Activated CD8-positive, alpha-beta memory T cell treated with anti-CD3 and anti-CD28 coated beads, Interleukin-2, amount 50 U/mL, for 4 hours (primary cell): ENCODE measurements at regions not wholly inside any gene's neighbourhood (a gene's known extent, or its start where the extent isn't known, plus 50 kb on each side); places are given as distances from the start of the nearest gene placed in this dataset.
"Not testable (repeated sequence)": the region's sequence is repeated elsewhere in the genome, so short reads cannot be mapped to it uniquely, and the experiment has no call there.

Experiments
- DNase-seq: peaks from one replicate; pipeline ENCODE4 v3.0.0-alpha.2; 2020

GRCh38 chr18:77373730-77374445, 124.2 kb downstream of the GALR1 start:
- no peak for DNase-seq

GRCh38 chr18:77374446-77374805, 124.8 kb downstream of the GALR1 start:
- no peak for DNase-seq

GRCh38 chr18:77376043-77376732, 126.5 kb downstream of the GALR1 start:
- DNase-seq = no peak

- DNase-seq = no peak
Observed at GRCh38 chr18:77376733-77377094, 127.1 kb downstream of the GALR1 start.

GRCh38 chr18:77377813-77378212, 128.2 kb downstream of the GALR1 start:
- no peak for DNase-seq

GRCh38 chr18:77379976-77380509, 130.4 kb downstream of the GALR1 start:
- DNase-seq = no peak

GRCh38 chr18:77380695-77381094, 131.0 kb downstream of the GALR1 start:
- DNase-seq = no peak

GRCh38 chr18:77392321-77392720, 142.7 kb downstream of the GALR1 start:
- DNase-seq = no peak

- DNase-seq = no peak
Observed at GRCh38 chr18:77393519-77393918, 143.9 kb downstream of the GALR1 start.

GRCh38 chr18:77395953-77396352, 146.3 kb downstream of the GALR1 start:
- DNase-seq = no peak

- no peak for DNase-seq
Observed at GRCh38 chr18:77397056-77397455, 147.4 kb downstream of the GALR1 start.

GRCh38 chr18:77397617-77398016, 148.0 kb downstream of the GALR1 start:
- DNase-seq = no peak

GRCh38 chr18:77400561-77400960, 150.9 kb downstream of the GALR1 start:
- DNase-seq = no peak

GRCh38 chr18:77401173-77401572, 151.5 kb downstream of the GALR1 start:
- DNase-seq = no peak

- no peak for DNase-seq
Observed at GRCh38 chr18:77403969-77404535, 154.4 kb downstream of the GALR1 start.

GRCh38 chr18:77405096-77405495, 155.4 kb downstream of the GALR1 start:
- no peak for DNase-seq

GRCh38 chr18:77407733-77408132, 158.1 kb downstream of the GALR1 start:
- DNase-seq = no peak

GRCh38 chr18:77421546-77421945, 171.9 kb downstream of the GALR1 start:
- not testable (repeated sequence) for DNase-seq

GRCh38 chr18:77422974-77423867, 173.6 kb downstream of the GALR1 start:
- no peak for DNase-seq

GRCh38 chr18:77433076-77433475, 183.4 kb downstream of the GALR1 start:
- no peak for DNase-seq

GRCh38 chr18:77439888-77440287, 190.2 kb downstream of the GALR1 start:
- DNase-seq = no peak

GRCh38 chr18:77442393-77442792, 192.7 kb downstream of the GALR1 start:
- DNase-seq = no peak

GRCh38 chr18:77444385-77444784, 194.7 kb downstream of the GALR1 start:
- DNase-seq = no peak
